Sigmoid colon (tissue), 4 donors: ENCODE measurements at regions not wholly inside any gene's neighbourhood (a gene's known extent, or its start where the extent isn't known, plus 50 kb on each side); places are given as distances from the start of the nearest gene placed in this dataset.

Source experiments
- EP300 ChIP-seq, 4 donors: sonication (generic); formaldehyde crosslinking; IDR thresholded peaks; one replicate each; pipeline ENCODE4 v1.6.1; 2017; ENCODE audit warnings: antibody characterized with exemption in 4 of 4
- TF ChIP-seq, protein P1 (sequence below), 4 experiments: fragments of 450-650 bp in 3 of 4; fragments of 200-600 bp in 1 of 4; IDR thresholded peaks; one replicate each; pipeline ENCODE4 v1.5.1; 2016 to 2019; ENCODE audit warnings: antibody characterized with exemption in 4 of 4, mild to moderate bottlenecking in 3 of 4, moderate library complexity in 2 of 4

DNA sequence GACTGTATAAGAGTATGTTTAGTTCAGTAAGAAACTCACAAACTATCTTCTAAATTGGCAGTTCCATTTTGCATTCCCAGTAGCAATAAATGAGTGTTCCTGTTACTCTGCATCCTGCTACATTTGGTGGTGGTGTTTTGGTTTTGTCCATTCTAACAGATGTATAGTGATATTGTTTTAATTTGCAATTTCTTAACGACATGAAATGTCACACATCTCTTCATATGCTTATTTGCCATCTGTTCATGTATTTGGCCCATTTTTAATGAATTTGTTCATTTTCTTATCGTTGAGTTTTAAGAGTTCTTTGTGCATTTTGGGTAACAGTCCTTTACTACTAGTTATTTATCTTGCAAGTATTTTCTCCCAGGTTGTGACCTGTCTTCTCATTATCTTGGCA, 232.2 kb downstream of the TMA16 start:
- no peak for TF ChIP-seq EP300 (IDR thresholded peaks at IDR 0.05)
- TF ChIP-seq, protein P1, sequence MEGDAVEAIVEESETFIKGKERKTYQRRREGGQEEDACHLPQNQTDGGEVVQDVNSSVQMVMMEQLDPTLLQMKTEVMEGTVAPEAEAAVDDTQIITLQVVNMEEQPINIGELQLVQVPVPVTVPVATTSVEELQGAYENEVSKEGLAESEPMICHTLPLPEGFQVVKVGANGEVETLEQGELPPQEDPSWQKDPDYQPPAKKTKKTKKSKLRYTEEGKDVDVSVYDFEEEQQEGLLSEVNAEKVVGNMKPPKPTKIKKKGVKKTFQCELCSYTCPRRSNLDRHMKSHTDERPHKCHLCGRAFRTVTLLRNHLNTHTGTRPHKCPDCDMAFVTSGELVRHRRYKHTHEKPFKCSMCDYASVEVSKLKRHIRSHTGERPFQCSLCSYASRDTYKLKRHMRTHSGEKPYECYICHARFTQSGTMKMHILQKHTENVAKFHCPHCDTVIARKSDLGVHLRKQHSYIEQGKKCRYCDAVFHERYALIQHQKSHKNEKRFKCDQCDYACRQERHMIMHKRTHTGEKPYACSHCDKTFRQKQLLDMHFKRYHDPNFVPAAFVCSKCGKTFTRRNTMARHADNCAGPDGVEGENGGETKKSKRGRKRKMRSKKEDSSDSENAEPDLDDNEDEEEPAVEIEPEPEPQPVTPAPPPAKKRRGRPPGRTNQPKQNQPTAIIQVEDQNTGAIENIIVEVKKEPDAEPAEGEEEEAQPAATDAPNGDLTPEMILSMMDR (IDR thresholded peaks at IDR 0.05): no peak
